GM12878 (cell line): ENCODE measurements at regions not wholly inside any gene's neighbourhood (a gene's known extent, or its start where the extent isn't known, plus 50 kb on each side); places are given as distances from the start of the nearest gene placed in this dataset.

Experiments
- ATAC-seq: fragments of 200-7000 bp; cut with Tn5 transposase; 3 replicates; pipeline ENCODE4 v1.9.1; 2020; ENCODE audit warnings: mild to moderate bottlenecking, moderate library complexity
- BruUV-seq: library from RNA; stranded (reverse); fragments of 400-500 nt; replicated peaks from 2 replicates; lab custom pipeline; 2021; lab: Mats Ljungman, UMichigan
- CTCF ChIA-PET: fragments of 300-600 bp; sonication (Branson Sonifier 250); formaldehyde crosslinking; extraction: SDS; loops from one replicate; lab custom pipeline; 2021; ENCODE audit warnings: inconsistent platforms; lab: Yijun Ruan, JAX
- POLR2A ChIA-PET: fragments of 350-600 bp; formaldehyde crosslinking; extraction: SDS; loops from one replicate; lab custom pipeline; 2021; ENCODE audit warnings: inconsistent platforms; lab: Charles Lee
- RAD21 ChIA-PET: fragments of 300-600 bp; sonication (Branson Sonifier 250); formaldehyde crosslinking; loops from one replicate; lab custom pipeline; 2023; ENCODE audit warnings: antibody characterized with exemption; ENCODE audit not compliant: unreplicated experiment; lab: Charles Lee
- SMC1A ChIA-PET: fragments of 300-600 bp; sonication (Branson Sonifier 250); formaldehyde crosslinking; loops from one replicate; lab custom pipeline; 2023; ENCODE audit not compliant: unreplicated experiment, uncharacterized antibody; lab: Charles Lee
- DNase-seq: peaks from one replicate; pipeline ENCODE4 v3.0.0-alpha.2; 2011; ENCODE audit warnings: low read depth, low spot score
- FAIRE-seq: peaks from 3 replicates; lab custom pipeline; 2011; peaks lifted over from hg19 to GRCh38; lab: Jason Lieb, UNC
- H2AFZ ChIP-seq: 2 replicates; pipeline ENCODE4 v1.6.0; 2011; ENCODE audit warnings: low read depth, low read length, control low read depth; ENCODE audit not compliant: control insufficient read depth
- H3K27ac ChIP-seq: 2 replicates; pipeline ENCODE4 v1.5.1; 2011; ENCODE audit warnings: control low read depth; ENCODE audit not compliant: control insufficient read depth, insufficient read depth
- H3K27me3 ChIP-seq, 2 experiments: replicated peaks in 1 of 2; 2 replicates each; pipeline versions ENCODE4 v1.6.0 to v1.6.1; 2011; ENCODE audit warnings: low read length in 1 of 2; ENCODE audit not compliant: control insufficient read depth in 2 of 2, insufficient read depth in 2 of 2
- H3K36me3 ChIP-seq, 2 experiments: 2 replicates each; pipeline ENCODE4 v1.5.1; 2011; ENCODE audit warnings: low read length in 1 of 2; ENCODE audit not compliant: control insufficient read depth in 2 of 2, insufficient read depth in 2 of 2
- H3K4me1 ChIP-seq: 2 replicates; pipeline ENCODE4 v1.6.1; 2011; ENCODE audit warnings: mild to moderate bottlenecking, low read length, moderate library complexity, mixed read lengths; ENCODE audit not compliant: control insufficient read depth, insufficient read depth
- H3K4me2 ChIP-seq: 2 replicates; pipeline ENCODE4 v1.6.0; 2011; ENCODE audit warnings: control low read depth; ENCODE audit not compliant: control insufficient read depth, insufficient read depth
- H3K4me3 ChIP-seq: fragments of 200-600 bp; sonication (generic); 2 replicates; pipeline ENCODE4 v1.5.1; 2016
- H3K79me2 ChIP-seq: 2 replicates; pipeline ENCODE4 v1.6.0; 2011; ENCODE audit warnings: low read length; ENCODE audit not compliant: control insufficient read depth, insufficient read depth
- H3K9ac ChIP-seq: 2 replicates; pipeline ENCODE4 v1.8.0; 2011; ENCODE audit warnings: low read length, control low read depth, mixed read lengths; ENCODE audit not compliant: control insufficient read depth, insufficient read depth
- H3K9me3 ChIP-seq: replicated peaks from 3 replicates; pipeline ENCODE4 v1.5.1; 2011; ENCODE audit warnings: mild to moderate bottlenecking, low read length; ENCODE audit not compliant: control insufficient read depth, insufficient read depth
- H4K20me1 ChIP-seq: 2 replicates; pipeline ENCODE4 v1.6.0; 2011; ENCODE audit not compliant: control insufficient read depth, insufficient read depth
- ASH2L ChIP-seq: fragments of 300-600, 200-600 bp; sonication (generic); IDR thresholded peaks from 2 replicates; pipeline ENCODE4 v1.6.1; 2017; ENCODE audit warnings: low read depth, mild to moderate bottlenecking, borderline replicate concordance
- CHD2 ChIP-seq: IDR thresholded peaks from 2 replicates; pipeline ENCODE4 v1.6.1; 2011; ENCODE audit warnings: low read depth, low read length, improper control_type of control experiment, borderline replicate concordance
- ESRRA ChIP-seq: IDR thresholded peaks from 2 replicates; pipeline ENCODE4 v1.6.1; 2012; ENCODE audit warnings: mild to moderate bottlenecking, low read length, improper control_type of control experiment
- ETV6 ChIP-seq, 2 experiments: fragments of 450-650 bp in 1 of 2; IDR thresholded peaks in 1 of 2; conservative IDR thresholded peaks in 1 of 2; 2 replicates each; pipeline ENCODE4 v1.6.1; 2014; ENCODE audit warnings: antibody characterized with exemption in 1 of 2, borderline replicate concordance in 1 of 2, low read depth in 1 of 2, mild to moderate bottlenecking in 1 of 2, moderate library complexity in 1 of 2
- HCFC1 ChIP-seq: fragments of 150-350 bp; IDR thresholded peaks from 2 replicates; pipeline ENCODE4 v1.6.1; 2014; ENCODE audit warnings: low read length
- IRF3 ChIP-seq: fragments of 450-650 bp; IDR thresholded peaks from 2 replicates; pipeline ENCODE4 v1.6.1; 2014; ENCODE audit warnings: mild to moderate bottlenecking
- LARP7 ChIP-seq: fragments of 450-650 bp; IDR thresholded peaks from 2 replicates; pipeline ENCODE4 v1.6.1; 2017; ENCODE audit warnings: mild to moderate bottlenecking
- MLLT1 ChIP-seq: fragments of 450-650 bp; IDR thresholded peaks from 2 replicates; pipeline ENCODE4 v1.6.1; 2016; ENCODE audit warnings: mild to moderate bottlenecking
- MYB ChIP-seq: fragments of 150-350 bp; IDR thresholded peaks from 2 replicates; pipeline ENCODE4 v1.6.1; 2014; ENCODE audit warnings: mild to moderate bottlenecking, low read depth, low read length, borderline replicate concordance
- MYC ChIP-seq: IDR thresholded peaks from 2 replicates; pipeline ENCODE4 v1.6.1; 2011; ENCODE audit warnings: mild to moderate bottlenecking, low read length, moderate library complexity, inconsistent platforms; ENCODE audit not compliant: insufficient read depth, insufficient replicate concordance, insufficient read length, severe bottlenecking
- POLR2AphosphoS2 ChIP-seq: IDR thresholded peaks from 2 replicates; pipeline ENCODE4 v1.6.1; 2011; ENCODE audit warnings: low read depth, mild to moderate bottlenecking, low read length, improper control_type of control experiment, moderate library complexity
- RB1 ChIP-seq: fragments of 450-650 bp; formaldehyde crosslinking; IDR thresholded peaks from 2 replicates; pipeline ENCODE4 v1.6.1; 2017; ENCODE audit warnings: mild to moderate bottlenecking, borderline replicate concordance
- RELB ChIP-seq: fragments of 450-650 bp; IDR thresholded peaks from 2 replicates; pipeline ENCODE4 v1.6.1; 2017; ENCODE audit warnings: low read depth, mild to moderate bottlenecking, moderate library complexity
- STAT1 ChIP-seq: fragments of 450-650 bp; conservative IDR thresholded peaks from 2 replicates; pipeline ENCODE4 v1.6.1; 2014; ENCODE audit warnings: antibody characterized with exemption, mild to moderate bottlenecking
- SUPT20H ChIP-seq: IDR thresholded peaks from 2 replicates; pipeline ENCODE4 v1.6.1; 2011; ENCODE audit warnings: low read depth, mild to moderate bottlenecking, low read length, moderate library complexity, borderline replicate concordance; ENCODE audit not compliant: control insufficient read depth
- TBL1XR1 ChIP-seq: IDR thresholded peaks from 2 replicates; pipeline ENCODE4 v1.6.1; 2012; ENCODE audit warnings: low read depth, low read length, improper control_type of control experiment
- WRNIP1 ChIP-seq: IDR thresholded peaks from 2 replicates; pipeline ENCODE4 v1.6.1; 2011; ENCODE audit warnings: low read depth, low read length, improper control_type of control experiment, borderline replicate concordance
- YBX1 ChIP-seq: fragments of 450-650 bp; IDR thresholded peaks from 2 replicates; pipeline ENCODE4 v1.6.1; 2016; ENCODE audit warnings: antibody characterized with exemption
- ZNF384 ChIP-seq: IDR thresholded peaks from 2 replicates; pipeline ENCODE4 v1.6.1; 2012; ENCODE audit warnings: low read depth, mild to moderate bottlenecking, low read length, improper control_type of control experiment, borderline replicate concordance
- WGBS: methylation state at CpG from one replicate; pipeline ENCODE4 v1.1.6; 2016; ENCODE audit warnings: low lambda C conversion rate; ENCODE audit not compliant: insufficient replicate concordance, insufficient coverage; ENCODE audit errors: missing lambda C conversion rate; 5-methylcytosine and 5-hydroxymethylcytosine counted together
- in situ Hi-C: fragments of 300-500 bp; cut with MboI; formaldehyde crosslinking; loops from 9 replicates; pipeline ENCODE4 v1.14.3; 2018; ENCODE audit warnings: mixed read lengths
- intact Hi-C: fragments of 100-400 bp; cut with micrococcal nuclease; formaldehyde crosslinking; loops from one replicate; pipeline ENCODE4 v1.14.2; 2022; ENCODE audit not compliant: unreplicated experiment

GRCh38 chr6:167524261-167525111 is 199.6 kb downstream of the TTLL2 start:
- H2AFZ ChIP-seq = no peak overlapping the region
- no peak overlapping the region for H3K4me3 ChIP-seq
- ATAC-seq (no peak), FAIRE-seq (no peak), DNase-seq (no peak)
- in situ Hi-C loops = no loop called here
- TF ChIP-seq HCFC1 = no peak
- no peak for TF ChIP-seq YBX1
- no peak for TF ChIP-seq ETV6 (conservative IDR thresholded peaks at IDR 0.05 in 1 of 2, IDR thresholded peaks at IDR 0.05 in 1 of 2; ENCODE audit: borderline replicate concordance in 1 of 2, low read depth in 1 of 2)
- no peak for TF ChIP-seq POLR2AphosphoS2
- TF ChIP-seq MLLT1 = no peak
- TF ChIP-seq IRF3 = no peak
- TF ChIP-seq ESRRA = no peak
- TF ChIP-seq MYC = no peak
- no peak for TF ChIP-seq LARP7
- TF ChIP-seq MYB = no peak
- TF ChIP-seq RELB = no peak
- no peak for TF ChIP-seq STAT1
- no peak for TF ChIP-seq CHD2
- TF ChIP-seq ASH2L = no peak
- no peak for TF ChIP-seq ZNF384
- TF ChIP-seq TBL1XR1 = no peak
- TF ChIP-seq RB1 = no peak
- no peak for TF ChIP-seq SUPT20H
- no peak for TF ChIP-seq WRNIP1
- intact Hi-C loops = no loop called here
- no peaks in the 10 kb centered on the region for H3K79me2 ChIP-seq
- ChIA-PET CTCF (no interaction called here), SMC1A (interaction anchor here (0.6 kb wide), 1 partner anchor 34 kb away, joined by 3 read pairs; no protein-coding TSS in a partner anchor), POLR2A (no interaction called here), RAD21 (interaction anchor here (0.8 kb wide), 1 partner anchor 10 kb away, joined by 5 read pairs; no protein-coding TSS in a partner anchor)
- H3K9me3 ChIP-seq = no peaks in the 10 kb centered on the region
- H3K4me2 ChIP-seq = no peak overlapping the region
- BruUV-seq = no TSS peak
- H3K36me3 ChIP-seq = no peaks in the 10 kb centered on the region
- peaks cover 0 to 1% of the 10 kb centered on the region in 2 experiments; a peak in 2 of 4 replicates for H3K27me3 ChIP-seq
- 40% methylated on average over 21 of the region's 22 CpGs for WGBS
- H3K27ac ChIP-seq = no peak overlapping the region
- H3K9ac ChIP-seq = no peak overlapping the region
- no peaks in the 10 kb centered on the region for H3K4me1 ChIP-seq
- no peaks in the 10 kb centered on the region for H4K20me1 ChIP-seq
